VCaP (cell line): ENCODE measurements at regions not wholly inside any gene's neighbourhood (a gene's known extent, or its start where the extent isn't known, plus 50 kb on each side); places are given as distances from the start of the nearest gene placed in this dataset.

ENCODE experiments used
- H3K27ac ChIP-seq: fragments of 450-650 bp; 2 replicates; pipeline ENCODE4 v1.5.1; 2017
- TF ChIP-seq, protein P1 (sequence below): fragments of 450-650 bp; conservative IDR thresholded peaks from 2 replicates; pipeline ENCODE4 v1.5.1; 2017; ENCODE audit warnings: mild to moderate bottlenecking, moderate library complexity

GRCh38 chr6:147856687-147857086 lies 348.2 kb downstream of the SAMD5 start:
- no peak overlapping the region for H3K27ac ChIP-seq
- TF ChIP-seq, protein P1, sequence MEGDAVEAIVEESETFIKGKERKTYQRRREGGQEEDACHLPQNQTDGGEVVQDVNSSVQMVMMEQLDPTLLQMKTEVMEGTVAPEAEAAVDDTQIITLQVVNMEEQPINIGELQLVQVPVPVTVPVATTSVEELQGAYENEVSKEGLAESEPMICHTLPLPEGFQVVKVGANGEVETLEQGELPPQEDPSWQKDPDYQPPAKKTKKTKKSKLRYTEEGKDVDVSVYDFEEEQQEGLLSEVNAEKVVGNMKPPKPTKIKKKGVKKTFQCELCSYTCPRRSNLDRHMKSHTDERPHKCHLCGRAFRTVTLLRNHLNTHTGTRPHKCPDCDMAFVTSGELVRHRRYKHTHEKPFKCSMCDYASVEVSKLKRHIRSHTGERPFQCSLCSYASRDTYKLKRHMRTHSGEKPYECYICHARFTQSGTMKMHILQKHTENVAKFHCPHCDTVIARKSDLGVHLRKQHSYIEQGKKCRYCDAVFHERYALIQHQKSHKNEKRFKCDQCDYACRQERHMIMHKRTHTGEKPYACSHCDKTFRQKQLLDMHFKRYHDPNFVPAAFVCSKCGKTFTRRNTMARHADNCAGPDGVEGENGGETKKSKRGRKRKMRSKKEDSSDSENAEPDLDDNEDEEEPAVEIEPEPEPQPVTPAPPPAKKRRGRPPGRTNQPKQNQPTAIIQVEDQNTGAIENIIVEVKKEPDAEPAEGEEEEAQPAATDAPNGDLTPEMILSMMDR: no peak

DNA sequence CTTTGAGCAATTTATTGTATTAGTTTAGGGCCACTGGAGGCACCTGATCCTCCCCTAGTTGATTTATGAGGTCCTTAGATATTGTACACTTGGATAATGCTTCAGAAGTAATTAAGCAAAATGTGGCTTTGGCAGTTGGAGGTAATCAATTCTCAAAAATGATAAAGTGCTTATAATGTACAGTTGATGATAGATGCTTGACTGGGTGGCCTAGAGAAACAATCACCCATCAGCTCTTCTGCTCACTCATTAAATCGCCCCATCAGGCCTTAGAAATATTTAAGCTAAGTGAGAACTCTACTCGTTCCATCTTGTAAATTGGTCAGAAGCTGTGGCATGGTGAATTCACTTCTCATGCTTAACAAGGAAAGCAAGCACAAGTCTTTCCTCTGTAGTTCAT lies 349.9 kb downstream of the SAMD5 start:
- TF ChIP-seq, protein P1: no peak
- no peak overlapping the region for H3K27ac ChIP-seq

DNA sequence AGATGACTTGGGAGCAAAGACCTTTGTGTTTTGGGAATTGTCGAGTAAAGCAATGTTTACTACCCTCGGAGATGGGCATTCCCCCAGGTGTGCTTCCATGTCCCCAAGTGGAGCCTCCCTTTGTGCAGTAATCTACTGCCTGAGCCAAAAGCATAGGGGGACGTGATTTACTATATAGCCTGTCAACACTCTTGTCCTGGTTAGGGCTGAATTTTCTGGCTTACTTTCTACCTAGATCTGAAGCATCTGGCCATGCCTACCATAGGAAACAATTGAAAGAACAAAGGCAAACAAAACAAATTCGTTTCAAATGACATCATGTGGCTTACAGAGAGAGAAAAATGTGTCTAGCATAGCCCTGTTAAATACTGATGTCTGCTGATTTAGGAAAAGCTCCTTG lies 350.6 kb downstream of the SAMD5 start:
- TF ChIP-seq, protein P1: no peak
- H3K27ac ChIP-seq: no peak overlapping the region

DNA sequence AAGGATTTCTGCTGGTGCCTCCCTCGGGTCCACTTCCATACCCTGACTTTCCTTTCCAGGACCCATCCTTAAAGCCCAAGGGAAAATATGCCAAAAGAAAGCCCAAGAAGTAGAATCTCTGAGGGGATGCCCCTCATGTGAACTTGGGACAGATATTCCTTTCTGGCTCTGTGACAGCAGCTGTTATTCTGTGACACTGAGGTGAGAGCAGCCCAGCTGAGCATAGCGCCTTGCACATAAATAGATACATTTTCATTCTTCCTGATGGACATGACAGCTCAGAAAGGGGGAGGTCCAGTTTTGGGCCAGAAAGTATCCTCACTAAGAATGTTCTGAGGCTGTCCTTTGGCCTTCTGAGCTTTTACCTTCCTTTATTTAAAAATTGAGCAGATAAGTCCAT lies 353.2 kb downstream of the SAMD5 start:
- TF ChIP-seq, protein P1: no peak

GRCh38 chr6:147867433-147868226 lies 359.1 kb downstream of the SAMD5 start:
- no peak overlapping the region for H3K27ac ChIP-seq
- TF ChIP-seq, protein P1: no peak

More for the DNA sequence above, 353.2 kb downstream of the SAMD5 start:
- H3K27ac ChIP-seq: no peak overlapping the region

GRCh38 chr6:147868427-147869190 lies 360.1 kb downstream of the SAMD5 start:
- H3K27ac ChIP-seq: no peak overlapping the region
- TF ChIP-seq, protein P1: no peak

- no peak overlapping the region for H3K27ac ChIP-seq
- TF ChIP-seq, protein P1: no peak
Observed at GRCh38 chr6:147869201-147869600, 360.7 kb downstream of the SAMD5 start.
